CD4-positive, alpha-beta T cell treated with Interleukin-15 for 1 hour (primary cell): ENCODE measurements at regions not wholly inside any gene's neighbourhood (a gene's known extent, or its start where the extent isn't known, plus 50 kb on each side); places are given as distances from the start of the nearest gene placed in this dataset.
"Not testable (repeated sequence)": the region's sequence is repeated elsewhere in the genome, so short reads cannot be mapped to it uniquely, and the experiment has no call there.

Experiments
- DNase-seq: peaks from one replicate; pipeline ENCODE4 v3.0.0-alpha.2; 2020

DNA sequence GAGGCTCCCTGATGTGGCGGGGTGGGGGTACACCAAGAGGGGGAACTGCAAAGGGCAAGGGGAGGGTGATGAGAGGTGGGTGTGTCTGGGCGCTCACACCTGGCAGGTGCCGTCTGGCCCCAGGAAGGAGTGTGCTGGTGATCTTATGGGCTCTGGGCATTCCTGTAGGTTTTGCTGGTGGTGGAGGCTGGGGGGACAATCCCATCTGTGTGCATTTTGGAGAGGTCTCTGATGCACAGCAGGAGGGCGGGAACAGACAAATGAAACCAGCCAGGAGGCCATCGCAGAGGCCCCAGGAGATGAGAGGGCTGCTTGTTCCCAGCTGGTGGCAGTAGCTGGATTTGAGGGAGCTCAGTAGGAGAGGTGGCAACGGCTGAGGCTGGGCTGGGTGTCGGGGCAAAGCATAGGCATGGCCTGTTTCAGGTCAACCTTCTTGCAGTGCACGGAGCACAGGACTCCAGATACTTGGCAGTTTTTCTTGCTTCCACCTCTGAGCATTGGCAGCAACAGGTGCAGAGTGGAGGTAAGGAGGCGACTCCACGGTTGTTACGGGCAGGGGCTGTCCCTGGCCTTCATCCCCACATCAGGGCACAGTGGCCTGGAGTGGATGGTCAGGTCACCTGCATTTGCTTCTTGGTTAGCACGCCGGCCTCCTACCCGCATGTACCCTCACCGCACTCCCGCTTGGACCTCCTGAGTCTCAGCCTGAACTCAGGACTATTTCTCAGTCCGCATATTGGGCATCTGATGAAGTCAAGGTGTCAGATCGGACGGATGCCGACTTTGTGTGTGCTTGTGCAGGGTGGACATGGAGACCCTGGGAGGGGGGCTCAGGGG is 194.2 kb upstream of the HDAC4 start:
- no peak for DNase-seq

- DNase-seq: no peak
These were observed 193.4 kb upstream of the HDAC4 start for GRCh38 chr2:239594019-239594771.

DNA sequence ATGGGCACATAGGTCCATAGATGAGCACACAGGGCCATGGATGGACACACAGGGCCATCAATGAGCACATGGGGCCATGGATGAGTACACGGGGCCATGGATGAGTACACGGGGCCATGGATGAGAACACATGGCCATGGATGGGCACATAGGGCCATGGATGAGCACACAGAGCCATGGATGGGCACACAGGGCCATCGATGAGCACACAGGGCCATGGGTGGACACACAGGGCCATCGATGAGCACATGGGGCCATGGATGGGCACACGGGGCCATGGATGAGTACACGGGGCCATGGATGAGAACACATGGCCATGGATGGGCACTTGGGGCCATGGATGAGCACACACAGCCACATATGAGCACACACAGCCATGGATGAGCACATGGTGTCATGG is 192.6 kb upstream of the HDAC4 start:
- DNase-seq: no peak

GRCh38 chr2:239592629-239593290 is 191.9 kb upstream of the HDAC4 start:
- not testable (repeated sequence) for DNase-seq

DNA sequence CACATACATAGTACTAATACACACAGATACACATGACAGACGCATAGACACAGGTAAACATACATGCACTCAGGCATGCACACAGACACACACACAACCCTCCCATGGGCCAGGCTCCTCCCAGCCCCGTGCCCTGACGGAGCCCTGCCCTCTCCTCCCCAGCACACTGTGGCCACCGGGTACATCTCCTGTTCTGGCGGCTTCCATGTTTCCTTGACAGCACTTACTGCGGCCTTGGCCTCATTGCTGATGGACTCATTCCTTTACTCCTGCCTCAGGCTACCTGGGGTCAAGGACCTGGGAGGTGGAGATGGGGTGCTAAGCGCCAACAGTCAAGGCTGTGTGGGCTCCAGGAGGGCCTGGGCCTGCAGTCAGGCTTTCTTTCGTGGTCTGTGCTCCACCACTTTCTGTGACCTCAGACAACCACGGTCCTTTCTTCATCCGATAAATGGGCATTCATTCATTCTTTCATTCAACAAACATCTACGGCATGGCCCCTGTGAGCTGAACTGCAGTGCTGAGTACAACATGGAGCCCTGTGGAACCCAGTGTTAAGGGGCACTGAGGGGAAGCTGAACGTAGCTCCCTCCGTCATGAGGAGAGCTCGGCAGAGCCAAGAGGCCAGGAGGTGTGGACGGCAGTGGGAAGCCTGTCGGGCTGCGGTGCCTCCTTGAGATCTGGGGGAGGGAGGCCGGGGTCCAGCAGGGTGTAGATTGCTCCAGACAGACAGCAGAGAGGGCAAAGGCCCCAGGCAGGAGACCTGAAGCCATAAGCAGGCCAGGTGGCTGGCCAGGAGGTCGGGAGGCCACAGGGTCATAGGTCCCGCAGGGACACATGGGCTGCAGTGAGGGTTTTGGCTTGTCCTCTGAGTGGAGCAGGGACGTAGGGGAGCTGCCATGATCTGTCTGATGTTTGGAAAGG is 190.4 kb upstream of the HDAC4 start:
- no peak for DNase-seq

DNA sequence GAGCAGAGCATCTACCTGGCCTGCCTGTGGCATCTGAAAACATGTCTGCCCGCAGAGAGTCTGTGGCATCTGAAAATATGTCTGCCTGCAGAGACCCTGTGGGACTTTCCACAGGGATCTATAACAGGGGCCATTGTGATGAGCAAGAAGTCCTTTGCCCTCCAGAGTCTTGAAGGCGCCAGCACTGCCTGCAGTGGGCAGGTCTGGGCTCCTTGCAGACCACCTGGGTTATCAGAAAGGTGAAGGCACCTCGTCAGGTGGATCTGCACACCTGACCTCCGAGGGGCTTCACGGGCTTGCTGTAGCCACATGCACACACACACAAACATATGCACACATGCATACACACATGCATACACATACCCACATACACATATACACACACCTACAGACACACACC is 189.5 kb upstream of the HDAC4 start:
- DNase-seq: no peak

- no peak for DNase-seq
These were observed 189.0 kb upstream of the HDAC4 start for GRCh38 chr2:239589833-239590232.

DNA sequence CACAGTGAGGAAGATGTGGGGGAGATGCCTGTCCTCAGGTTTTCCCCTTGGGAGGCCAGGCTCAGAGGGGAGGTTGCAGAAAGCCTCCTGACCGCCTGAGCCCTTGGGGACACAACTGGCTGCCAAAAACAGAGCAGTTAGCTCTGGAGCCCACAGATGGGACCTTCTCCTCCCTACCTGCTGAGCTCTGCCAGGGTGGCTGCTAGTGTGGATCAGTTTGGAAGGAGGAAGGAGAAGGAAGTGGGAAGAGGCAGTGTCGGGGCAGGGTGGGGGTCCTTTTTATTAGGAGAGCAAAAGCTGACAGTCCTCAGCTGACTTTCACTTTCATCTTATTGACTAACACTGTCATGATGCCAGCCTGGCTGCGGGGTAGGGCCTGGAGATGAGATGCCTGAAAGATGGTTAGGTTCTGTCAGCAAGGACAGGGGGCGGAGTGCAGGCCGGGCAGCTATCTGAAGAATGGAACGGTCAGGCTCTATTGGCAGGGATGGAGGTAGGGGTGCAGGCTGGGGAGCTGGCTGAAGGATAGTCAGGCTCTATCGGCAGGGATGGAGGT is 188.5 kb upstream of the HDAC4 start:
- DNase-seq: peak; percentile 10

DNA sequence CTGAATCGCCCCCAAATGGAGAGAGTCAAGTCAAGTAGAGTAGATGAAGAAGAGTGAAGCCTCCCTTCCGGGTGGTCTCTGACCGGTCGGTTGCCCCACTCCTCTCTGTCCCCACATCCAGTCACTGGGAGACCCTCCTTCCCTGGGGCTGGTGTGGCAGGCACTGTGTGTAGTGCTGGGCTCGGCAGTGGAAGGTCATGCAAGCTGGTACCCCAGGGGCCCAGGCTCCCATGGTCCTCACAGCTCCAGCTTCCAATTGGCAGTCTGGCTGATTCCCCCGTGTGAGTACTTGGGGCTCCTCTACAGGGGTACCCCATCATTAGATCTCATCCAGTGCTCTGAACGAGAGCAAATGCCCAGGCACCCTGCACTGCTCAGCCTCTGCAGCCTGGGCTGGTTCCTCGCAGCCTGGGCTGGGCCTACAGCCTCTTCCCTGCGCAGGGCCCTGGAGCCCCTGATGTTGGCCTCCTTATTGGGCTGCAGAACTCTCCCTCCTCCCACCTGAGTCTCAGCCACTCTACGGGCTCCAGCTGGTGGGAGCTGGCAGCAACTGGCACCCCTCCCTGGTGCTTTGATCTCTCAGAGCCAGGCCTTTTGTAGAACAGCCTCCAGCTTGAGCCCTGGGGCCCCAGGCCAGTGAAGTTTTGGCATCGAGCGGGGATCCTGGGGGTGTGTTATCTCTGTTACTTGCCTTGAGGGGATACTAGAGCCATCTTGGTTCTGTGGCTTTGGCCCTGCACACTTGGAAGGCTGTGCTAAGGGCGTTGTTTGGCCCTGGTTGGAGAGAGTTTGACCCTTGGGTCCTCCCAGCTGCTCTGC is 187.8 kb upstream of the HDAC4 start:
- DNase-seq: peak; percentile 16

GRCh38 chr2:239587841-239588240 is 187.0 kb upstream of the HDAC4 start:
- DNase-seq: peak; percentile 9

GRCh38 chr2:239587311-239587731 is 186.5 kb upstream of the HDAC4 start:
- peak; percentile 14 for DNase-seq

DNA sequence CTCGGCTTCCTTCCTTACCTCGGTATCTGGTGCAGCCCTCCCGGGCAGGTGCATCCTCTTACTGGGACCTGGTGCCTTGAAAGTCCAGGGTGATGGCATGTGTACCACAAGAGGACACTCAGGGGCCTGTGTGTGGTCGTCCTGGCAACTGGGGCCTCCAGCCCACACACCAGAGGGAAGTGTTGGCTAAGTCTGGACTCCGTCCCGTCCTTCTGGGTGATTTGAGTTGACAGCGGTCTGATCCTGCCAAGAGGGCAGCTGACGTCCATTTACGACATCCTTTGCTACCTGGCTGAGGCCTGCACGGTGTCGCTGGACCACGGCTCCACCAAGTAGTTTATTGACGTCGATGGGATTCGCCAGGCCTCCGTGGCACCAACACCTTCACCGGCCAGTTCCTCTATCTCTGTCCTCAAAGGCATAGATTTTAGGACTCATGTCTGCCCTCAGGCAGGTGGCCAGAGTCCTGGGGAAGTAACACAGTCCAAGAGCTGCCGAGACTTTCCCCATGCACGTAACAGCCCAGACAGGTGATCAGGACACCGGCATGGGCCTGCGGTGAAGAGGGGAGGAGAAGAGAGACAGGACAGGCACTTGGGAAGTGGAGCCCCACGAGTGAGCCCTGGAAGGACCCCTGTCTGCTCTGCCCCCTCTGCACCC is 186.0 kb upstream of the HDAC4 start:
- DNase-seq: no peak

DNA sequence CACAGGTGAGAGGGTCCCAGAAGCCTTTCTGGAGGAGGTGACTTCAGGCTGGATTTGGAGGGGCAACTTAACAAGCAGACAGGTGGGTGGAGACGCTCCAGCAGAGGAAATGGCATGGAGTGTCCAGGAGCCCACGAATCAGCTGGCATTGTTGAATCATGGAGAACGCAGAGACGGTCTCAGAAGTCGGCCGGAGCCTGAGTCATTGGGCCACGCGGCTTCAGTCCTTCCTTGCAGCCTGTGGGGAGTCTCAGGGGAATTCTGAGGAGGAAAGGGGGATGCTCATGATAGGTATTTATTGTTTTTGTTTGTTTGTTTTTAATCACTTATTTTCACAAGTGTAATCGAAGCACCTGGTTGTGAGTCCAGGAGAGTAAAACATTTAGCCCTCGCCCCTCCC is 184.6 kb upstream of the HDAC4 start:
- DNase-seq: no peak

DNA sequence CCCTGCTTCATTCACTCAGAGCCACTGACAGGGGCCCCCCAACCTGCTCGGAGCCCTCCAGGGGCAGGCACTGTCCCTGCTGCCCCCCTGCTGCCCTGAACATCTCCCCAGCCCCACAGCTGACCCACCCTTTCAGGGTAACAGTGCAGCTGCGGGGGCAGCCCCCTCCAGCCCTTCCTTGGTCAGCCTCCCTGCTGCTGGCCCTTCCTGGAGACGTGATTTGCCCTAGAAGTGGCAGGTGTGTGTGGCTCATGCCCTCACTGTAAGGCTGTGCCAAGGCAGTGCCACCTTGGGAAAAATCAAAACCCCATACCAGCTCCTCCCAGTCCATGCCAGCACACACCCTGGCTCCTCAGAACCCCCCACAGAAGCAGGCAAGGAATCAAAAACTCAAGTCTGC is 184.2 kb upstream of the HDAC4 start:
- no peak for DNase-seq

DNA sequence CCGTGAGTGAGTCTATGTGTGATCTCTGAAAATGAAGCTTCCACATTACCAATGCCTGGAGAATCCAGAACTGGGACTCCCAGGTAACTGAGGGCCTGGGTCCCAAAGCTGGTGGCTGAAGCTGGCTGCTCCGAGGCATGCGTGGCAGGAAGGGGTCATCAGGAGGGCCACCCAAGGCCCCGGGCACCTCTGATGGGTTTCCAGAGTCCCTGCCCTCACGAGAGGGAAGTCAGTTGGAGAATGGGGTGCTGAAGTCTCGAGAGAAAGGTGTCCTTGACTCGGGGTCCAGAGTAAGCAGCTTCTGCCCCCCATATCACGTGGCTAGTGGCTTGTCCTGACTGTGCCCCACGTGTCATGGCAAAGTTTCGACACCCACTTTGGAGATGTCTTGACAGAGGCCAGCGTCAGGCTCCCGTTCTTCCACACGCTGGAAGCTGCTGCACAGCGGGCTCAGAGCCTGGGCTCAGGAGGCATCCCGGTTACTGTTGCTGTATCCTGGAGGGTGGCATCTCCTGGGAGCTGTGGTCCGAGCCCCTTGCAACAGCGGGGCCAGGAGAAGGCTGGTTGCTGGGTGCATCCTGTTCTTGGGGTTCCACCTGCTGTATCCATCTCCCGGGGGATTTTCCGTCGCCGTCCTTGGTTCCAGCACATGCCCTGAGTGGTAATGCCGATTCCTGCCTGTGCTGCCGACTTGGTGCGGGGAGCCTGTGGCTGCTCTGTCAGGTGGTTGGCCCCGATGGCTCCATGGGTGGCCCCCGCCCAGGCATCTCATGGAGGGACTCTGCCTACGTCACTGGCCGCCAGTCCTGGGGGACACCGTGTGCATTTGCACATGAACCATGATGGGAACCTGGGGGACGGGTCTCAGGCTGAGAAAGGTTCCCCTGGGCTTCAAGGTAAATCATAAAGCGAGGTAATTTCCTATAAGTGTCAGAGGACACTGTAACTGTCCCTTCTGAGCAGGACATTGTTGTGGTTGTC is 183.3 kb upstream of the HDAC4 start:
- no peak for DNase-seq

DNA sequence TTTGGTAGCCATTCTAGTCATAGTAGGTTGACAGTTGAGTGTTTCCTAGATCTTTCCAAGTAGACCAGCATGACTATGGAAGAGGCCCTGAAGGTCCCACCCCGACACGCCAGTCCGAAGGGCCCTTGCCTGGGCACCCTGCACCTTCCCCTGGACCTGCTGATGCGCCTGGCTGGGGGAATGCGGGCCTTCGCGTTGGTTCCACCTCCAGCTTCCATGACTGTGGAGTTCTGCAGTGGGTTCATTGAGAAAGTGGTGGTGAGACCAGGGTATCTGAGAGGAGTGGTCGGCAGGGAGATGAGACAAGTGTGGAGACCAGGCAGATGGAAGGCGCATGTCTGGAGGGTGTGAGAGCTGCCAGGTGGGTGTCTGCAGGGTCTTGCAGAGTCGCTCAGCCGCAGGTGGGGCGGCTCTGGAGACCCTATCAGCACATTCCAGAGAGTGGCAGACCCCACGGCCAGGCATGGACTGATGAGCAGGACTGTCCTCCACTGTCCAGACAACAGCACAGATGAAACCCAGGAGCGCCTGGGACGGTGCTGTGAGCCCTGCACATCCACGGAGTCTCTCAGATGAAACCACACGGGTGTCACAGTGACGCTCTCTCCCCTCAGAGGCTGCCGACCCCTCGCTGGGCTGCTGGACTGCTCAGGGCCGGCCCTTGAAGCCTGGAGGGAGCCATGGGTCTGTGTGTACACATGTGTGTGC is 182.5 kb upstream of the HDAC4 start:
- DNase-seq: no peak

- DNase-seq: no peak
These were observed 181.7 kb upstream of the HDAC4 start for GRCh38 chr2:239582476-239582875.

GRCh38 chr2:239581352-239581901 is 180.6 kb upstream of the HDAC4 start:
- DNase-seq: no peak

GRCh38 chr2:239580199-239580527 is 179.3 kb upstream of the HDAC4 start:
- DNase-seq: no peak
